ENCODE measurements at regions not wholly inside any gene's neighbourhood (a gene's known extent, or its start where the extent isn't known, plus 50 kb on each side); places are given as distances from the start of the nearest gene placed in this dataset.

GRCh38 chr11:27933992-27934829, 173.7 kb downstream of the KIF18A start:
- no peak overlapping the region for H3K27ac ChIP-seq
- no peak for TF ChIP-seq ZFX (IDR thresholded peaks at IDR 0.05; ENCODE audit: borderline replicate concordance)
- no peak for TF ChIP-seq CTCF (IDR thresholded peaks at IDR 0.05)

- no peak overlapping the region for H3K27ac ChIP-seq
- TF ChIP-seq ZFX (IDR thresholded peaks at IDR 0.05; ENCODE audit: borderline replicate concordance) (no peak), CTCF (IDR thresholded peaks at IDR 0.05) (no peak)
These were observed 176.2 kb downstream of the KIF18A start for GRCh38 chr11:27931770-27932169.

GRCh38 chr11:27930946-27931345, 177.0 kb downstream of the KIF18A start:
- TF ChIP-seq CTCF (IDR thresholded peaks at IDR 0.05) (no peak), ZFX (IDR thresholded peaks at IDR 0.05; ENCODE audit: borderline replicate concordance) (no peak)

GRCh38 chr11:27928809-27929208, 179.1 kb downstream of the KIF18A start:
- no peak overlapping the region for H3K27ac ChIP-seq
- TF ChIP-seq CTCF (IDR thresholded peaks at IDR 0.05) (no peak), ZFX (IDR thresholded peaks at IDR 0.05; ENCODE audit: borderline replicate concordance) (no peak)

More at GRCh38 chr11:27930946-27931345, 177.0 kb downstream of the KIF18A start:
- H3K27ac ChIP-seq: no peak overlapping the region

GRCh38 chr11:27926981-27927481, 180.9 kb downstream of the KIF18A start:
- no peak for TF ChIP-seq ZFX (IDR thresholded peaks at IDR 0.05; ENCODE audit: borderline replicate concordance)
- TF ChIP-seq CTCF (IDR thresholded peaks at IDR 0.05): no peak
- no peak overlapping the region for H3K27ac ChIP-seq

- H3K27ac ChIP-seq: no peak overlapping the region
- TF ChIP-seq CTCF (IDR thresholded peaks at IDR 0.05): no peak
- TF ChIP-seq ZFX (IDR thresholded peaks at IDR 0.05; ENCODE audit: borderline replicate concordance): no peak
These were observed 181.5 kb downstream of the KIF18A start for GRCh38 chr11:27926486-27926885.

- no peak overlapping the region for H3K27ac ChIP-seq
- TF ChIP-seq CTCF (IDR thresholded peaks at IDR 0.05) (no peak), ZFX (IDR thresholded peaks at IDR 0.05; ENCODE audit: borderline replicate concordance) (no peak)
These were observed 186.5 kb downstream of the KIF18A start for GRCh38 chr11:27921472-27921871.
